GM12865 (cell line): ENCODE measurements at regions not wholly inside any gene's neighbourhood (a gene's known extent, or its start where the extent isn't known, plus 50 kb on each side); places are given as distances from the start of the nearest gene placed in this dataset.
"Not testable (repeated sequence)": the region's sequence is repeated elsewhere in the genome, so short reads cannot be mapped to it uniquely, and the experiment has no call there.

Experiments used
- DNase-seq: peaks from one replicate; pipeline ENCODE4 v3.0.0; 2010; ENCODE audit warnings: low read depth
- H3K4me3 ChIP-seq: 2 replicates; pipeline ENCODE4 v1.5.1; 2011; ENCODE audit warnings: mild to moderate bottlenecking, low read depth, low read length, control low read depth
- TF ChIP-seq, protein P1 (sequence below): IDR thresholded peaks from 2 replicates; pipeline ENCODE4 v1.5.1; 2011; ENCODE audit warnings: low read length, control low read depth, low read depth, inconsistent platforms; ENCODE audit not compliant: insufficient read depth; ENCODE audit errors: missing control alignments

DNA sequence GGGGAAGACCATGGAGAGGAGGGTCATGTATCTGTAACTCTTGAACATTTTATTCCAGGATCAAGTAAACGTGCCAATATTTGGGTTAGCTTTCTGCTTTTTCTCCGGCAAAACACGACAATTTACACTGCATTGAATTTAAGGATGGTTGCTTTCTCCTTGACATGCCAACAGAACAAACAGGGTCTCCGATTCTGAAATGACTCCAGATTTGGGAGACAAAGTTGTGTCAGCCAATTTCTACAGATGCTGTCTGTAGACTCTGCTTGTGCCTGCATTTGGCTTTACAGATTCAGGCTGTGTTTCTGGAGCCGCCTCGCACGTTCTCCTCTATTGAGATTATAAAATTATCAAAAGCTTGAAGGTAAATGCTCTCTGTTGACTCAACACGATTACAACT is 207.0 kb downstream of the ASMT start:
- TF ChIP-seq, protein P1, sequence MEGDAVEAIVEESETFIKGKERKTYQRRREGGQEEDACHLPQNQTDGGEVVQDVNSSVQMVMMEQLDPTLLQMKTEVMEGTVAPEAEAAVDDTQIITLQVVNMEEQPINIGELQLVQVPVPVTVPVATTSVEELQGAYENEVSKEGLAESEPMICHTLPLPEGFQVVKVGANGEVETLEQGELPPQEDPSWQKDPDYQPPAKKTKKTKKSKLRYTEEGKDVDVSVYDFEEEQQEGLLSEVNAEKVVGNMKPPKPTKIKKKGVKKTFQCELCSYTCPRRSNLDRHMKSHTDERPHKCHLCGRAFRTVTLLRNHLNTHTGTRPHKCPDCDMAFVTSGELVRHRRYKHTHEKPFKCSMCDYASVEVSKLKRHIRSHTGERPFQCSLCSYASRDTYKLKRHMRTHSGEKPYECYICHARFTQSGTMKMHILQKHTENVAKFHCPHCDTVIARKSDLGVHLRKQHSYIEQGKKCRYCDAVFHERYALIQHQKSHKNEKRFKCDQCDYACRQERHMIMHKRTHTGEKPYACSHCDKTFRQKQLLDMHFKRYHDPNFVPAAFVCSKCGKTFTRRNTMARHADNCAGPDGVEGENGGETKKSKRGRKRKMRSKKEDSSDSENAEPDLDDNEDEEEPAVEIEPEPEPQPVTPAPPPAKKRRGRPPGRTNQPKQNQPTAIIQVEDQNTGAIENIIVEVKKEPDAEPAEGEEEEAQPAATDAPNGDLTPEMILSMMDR: no peak
- H3K4me3 ChIP-seq: no peak overlapping the region
- no peak for DNase-seq

DNA sequence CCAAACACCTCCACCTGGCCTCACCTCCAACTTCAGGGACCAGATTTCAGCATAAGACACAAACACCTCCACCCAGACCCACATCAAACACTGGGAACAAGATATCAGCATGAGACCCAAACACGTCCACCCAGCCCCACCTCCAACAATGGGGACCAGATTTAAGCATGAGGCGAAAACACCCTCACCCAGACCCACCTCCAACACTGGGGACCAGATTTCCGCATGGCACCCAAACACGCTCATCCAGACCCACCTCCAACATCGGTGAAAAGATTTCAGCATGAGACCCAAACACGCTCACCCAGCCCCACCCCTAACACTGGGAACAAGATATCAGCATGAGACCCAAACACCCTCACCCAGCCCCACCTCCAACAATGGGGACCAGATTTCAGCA is 210.0 kb downstream of the ASMT start:
- no peak overlapping the region for H3K4me3 ChIP-seq

DNA sequence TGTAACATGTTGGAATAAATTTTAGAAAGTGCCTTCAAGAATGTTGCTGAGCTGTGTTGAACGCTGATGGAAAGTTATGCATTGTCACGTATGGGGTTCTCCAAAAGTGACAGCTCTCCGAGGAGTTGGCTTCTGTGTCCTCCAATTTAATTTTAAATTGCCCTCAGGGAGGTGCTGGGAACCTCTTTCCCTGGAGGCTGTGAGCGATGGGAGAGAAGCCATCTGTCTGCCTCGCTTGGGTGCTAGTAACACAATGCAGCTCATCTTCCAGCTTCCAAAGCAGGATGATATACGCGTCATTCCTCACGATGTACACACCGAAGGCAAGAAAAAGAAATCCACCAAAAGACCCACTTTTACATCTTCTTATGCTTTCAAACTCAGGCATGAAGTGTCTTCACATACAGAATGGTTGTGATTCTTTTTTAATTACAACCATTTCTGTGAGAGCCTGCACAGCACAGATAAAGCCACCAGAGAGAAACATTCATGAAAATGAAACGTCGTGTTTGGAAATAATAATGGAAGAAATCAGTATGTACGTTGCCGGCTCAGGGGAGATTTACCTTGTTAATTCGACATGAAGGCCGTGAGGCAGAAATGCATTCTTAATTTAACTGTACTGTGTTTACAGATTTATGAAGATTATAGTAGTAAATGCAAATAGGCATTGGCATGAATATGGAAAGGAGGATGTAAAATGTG is 218.9 kb downstream of the ASMT start:
- no peak overlapping the region for H3K4me3 ChIP-seq
- DNase-seq: no peak
- TF ChIP-seq, protein P1: no peak

More for the DNA sequence above, 210.0 kb downstream of the ASMT start:
- TF ChIP-seq, protein P1: no peak
- DNase-seq: no peak

DNA sequence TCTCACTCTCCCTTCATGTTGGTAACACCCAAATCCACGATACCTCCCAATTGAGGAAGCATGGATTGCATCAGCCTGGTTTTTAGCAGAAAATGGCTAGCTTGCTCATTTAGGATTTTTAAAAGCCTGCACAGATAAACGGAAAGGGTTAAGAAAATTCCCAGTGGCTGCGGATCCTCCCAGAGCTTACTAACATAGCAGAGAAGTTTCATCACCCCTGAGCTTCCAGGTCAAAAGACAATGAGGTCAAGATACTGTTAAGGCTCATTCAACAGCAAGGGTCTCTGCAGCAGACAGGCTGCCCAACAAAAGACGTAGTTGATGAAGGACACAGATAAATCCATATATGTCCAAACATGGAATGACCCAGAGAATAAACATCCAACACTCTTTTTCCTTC is 220.2 kb downstream of the ASMT start:
- DNase-seq: no peak
- TF ChIP-seq, protein P1: no peak
- H3K4me3 ChIP-seq: no peak overlapping the region

DNA sequence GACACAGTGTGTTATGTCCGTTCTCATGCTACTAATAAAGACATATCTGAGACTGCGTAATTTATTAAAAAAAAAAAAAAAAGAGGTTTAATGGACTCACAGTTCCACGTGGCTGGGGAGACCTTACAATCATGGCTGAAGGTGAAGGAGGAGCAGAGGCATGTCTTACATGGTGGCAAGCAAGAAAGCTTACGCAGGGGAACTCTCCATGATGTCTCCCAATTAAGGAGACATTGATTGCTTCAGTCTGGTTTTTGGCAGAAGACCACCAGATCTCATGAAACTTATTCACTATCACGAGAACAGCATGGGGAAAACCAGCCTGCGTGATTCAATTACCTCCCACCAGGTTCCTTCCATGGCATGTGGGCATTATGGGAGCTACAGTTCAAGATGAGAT is 221.8 kb downstream of the ASMT start:
- DNase-seq: no peak
- TF ChIP-seq, protein P1: no peak
- H3K4me3 ChIP-seq: no peak overlapping the region

DNA sequence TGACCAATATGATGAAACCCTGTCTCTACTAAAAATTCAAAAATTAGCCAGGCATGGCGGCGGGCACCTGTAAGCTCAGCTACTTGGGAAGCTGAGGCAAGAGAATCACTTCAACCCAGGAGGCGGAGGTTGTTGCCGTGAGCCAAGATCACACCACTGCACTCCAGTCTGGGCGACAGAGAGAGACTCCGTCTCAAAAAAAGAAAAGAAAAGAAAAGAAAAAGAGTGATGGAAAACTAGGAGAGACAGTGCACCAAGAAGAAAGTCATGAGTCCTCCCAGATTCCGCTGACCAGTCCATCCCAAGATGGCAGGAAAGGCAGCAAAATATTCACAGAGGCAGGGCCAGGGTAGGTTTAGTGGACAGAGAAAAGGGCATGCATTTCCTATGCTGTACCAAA is 226.9 kb downstream of the ASMT start:
- no peak for DNase-seq
- H3K4me3 ChIP-seq: no peak overlapping the region
- TF ChIP-seq, protein P1: no peak

DNA sequence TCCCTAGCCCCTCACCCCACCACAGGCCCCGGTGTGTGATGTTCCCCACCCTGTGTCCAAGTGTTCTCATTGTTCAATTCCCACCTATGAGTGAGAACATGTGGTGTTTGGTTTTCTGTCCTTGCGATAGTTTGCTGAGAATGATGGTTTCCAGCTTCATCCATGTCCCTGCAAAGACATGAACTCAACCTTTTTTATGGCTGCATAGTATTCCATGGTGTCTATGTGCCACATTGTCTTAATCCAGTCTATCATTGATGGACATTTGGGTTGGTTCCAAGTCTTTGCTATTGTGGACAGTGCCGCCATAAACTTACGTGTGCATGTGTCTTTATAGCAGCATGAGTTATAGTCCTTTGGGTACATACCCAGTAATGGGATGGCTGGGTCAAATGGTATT is 232.1 kb downstream of the ASMT start:
- not testable (repeated sequence) for H3K4me3 ChIP-seq

DNA sequence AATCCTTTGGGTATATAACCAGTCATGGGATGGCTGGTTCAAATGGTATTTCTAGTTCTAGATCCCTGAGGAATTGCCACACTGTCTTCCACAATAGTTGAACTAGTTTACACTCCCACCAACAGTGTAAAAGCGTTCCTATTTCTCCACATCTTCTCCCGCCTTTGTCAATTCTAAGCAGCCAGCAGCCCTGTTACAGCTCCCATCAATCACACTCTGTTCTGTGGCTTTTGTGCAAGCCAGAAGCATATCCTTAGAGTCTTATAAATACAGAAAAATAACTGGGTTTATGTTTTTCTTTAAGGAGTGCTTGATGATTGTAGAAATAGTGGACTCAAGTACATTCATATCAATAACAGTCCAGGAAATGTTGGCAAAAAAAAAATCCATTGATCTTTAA is 232.9 kb downstream of the ASMT start:
- H3K4me3 ChIP-seq, DNase-seq: not testable (repeated sequence)

More for the DNA sequence above, 232.1 kb downstream of the ASMT start:
- DNase-seq: not testable (repeated sequence)
